ENCODE measurements at regions not wholly inside any gene's neighbourhood (a gene's known extent, or its start where the extent isn't known, plus 50 kb on each side); places are given as distances from the start of the nearest gene placed in this dataset.
"Not testable (repeated sequence)": the region's sequence is repeated elsewhere in the genome, so short reads cannot be mapped to it uniquely, and the experiment has no call there.

GRCh38 chrX:122626871-122627270 is 557.2 kb upstream of the GRIA3 start:
- H3K4me2 ChIP-seq = no peak overlapping the region
- no peak overlapping the region for H3K27ac ChIP-seq
- H3K4me3 ChIP-seq = no peak overlapping the region
- no peaks in the 10 kb centered on the region for H4K20me1 ChIP-seq (ENCODE audit: insufficient read depth, poor library complexity, severe bottlenecking)
- no peaks in the 10 kb centered on the region for H3K9me3 ChIP-seq (ENCODE audit: low read depth)
- no peaks in the 10 kb centered on the region for H3K79me2 ChIP-seq
- H2AFZ ChIP-seq = no peak overlapping the region
- H3K36me3 ChIP-seq (replicated peaks; ENCODE audit: insufficient read depth, low read depth) = no peaks in the 10 kb centered on the region
- H3K9me2 ChIP-seq (replicated peaks; ENCODE audit: insufficient read depth) = no peaks in the 10 kb centered on the region
- DNase-seq (ENCODE audit: low spot score) = no peak
- H3K4me1 ChIP-seq (ENCODE audit: insufficient read depth) = no peaks in the 10 kb centered on the region
- 32% methylated on average over 1 of the region's 1 CpG for WGBS (ENCODE audit: low lambda C conversion rate, missing lambda C conversion rate)
- TF ChIP-seq EZH2 (IDR thresholded peaks at IDR 0.05; ENCODE audit: borderline replicate concordance) (no peak), EZH2phosphoT487 (IDR thresholded peaks at IDR 0.05; ENCODE audit: low read depth, severe bottlenecking, unreplicated experiment) (no peak), CTCF (IDR thresholded peaks at IDR 0.05; ENCODE audit: poor library complexity) (no peak)
- H3K27me3 ChIP-seq = no peaks in the 10 kb centered on the region

DNA sequence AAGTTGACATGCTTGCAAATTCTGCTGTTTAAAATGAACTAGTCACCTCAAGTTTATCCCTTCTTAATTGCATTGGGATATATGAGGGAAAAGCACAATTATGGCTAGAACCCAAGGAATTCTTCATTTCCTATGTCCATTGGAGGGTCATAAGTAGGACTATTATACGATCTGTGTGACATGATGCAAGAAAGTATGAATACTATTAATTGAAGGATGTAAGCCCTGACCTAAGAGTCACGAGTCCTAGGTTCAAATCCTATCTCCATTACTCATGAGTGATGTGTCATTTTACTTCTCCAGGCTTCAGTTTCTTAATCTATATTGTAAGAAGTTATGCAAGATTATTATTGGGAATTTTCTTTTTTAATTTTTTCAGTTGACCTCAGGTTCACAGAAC is 542.9 kb upstream of the GRIA3 start:
- no peaks in the 10 kb centered on the region for H3K36me3 ChIP-seq (replicated peaks; ENCODE audit: insufficient read depth, low read depth)
- no peaks in the 10 kb centered on the region for H4K20me1 ChIP-seq (ENCODE audit: insufficient read depth, poor library complexity, severe bottlenecking)
- DNase-seq (ENCODE audit: low spot score) = no peak
- H3K4me1 ChIP-seq (ENCODE audit: insufficient read depth) = no peaks in the 10 kb centered on the region
- no peak overlapping the region for H3K4me2 ChIP-seq
- no peak overlapping the region for H3K27ac ChIP-seq
- H3K27me3 ChIP-seq = no peaks in the 10 kb centered on the region
- H3K4me3 ChIP-seq = no peak overlapping the region
- H3K79me2 ChIP-seq = no peaks in the 10 kb centered on the region
- no peak overlapping the region for H2AFZ ChIP-seq
- TF ChIP-seq EZH2phosphoT487 (IDR thresholded peaks at IDR 0.05; ENCODE audit: low read depth, severe bottlenecking, unreplicated experiment) (no peak), EZH2 (IDR thresholded peaks at IDR 0.05; ENCODE audit: borderline replicate concordance) (no peak), CTCF (IDR thresholded peaks at IDR 0.05; ENCODE audit: poor library complexity) (no peak)
- H3K9me3 ChIP-seq (ENCODE audit: low read depth) = no peaks in the 10 kb centered on the region
- 63% methylated on average over 2 of the region's 2 CpGs for WGBS (ENCODE audit: low lambda C conversion rate, missing lambda C conversion rate)
- no peaks in the 10 kb centered on the region for H3K9me2 ChIP-seq (replicated peaks; ENCODE audit: insufficient read depth)

- WGBS (ENCODE audit: low lambda C conversion rate, missing lambda C conversion rate) = 64% methylated on average over 4 of the region's 4 CpGs
- Histone ChIP-seq H3K9me2 (replicated peaks; ENCODE audit: insufficient read depth) (no peaks in the 10 kb centered on the region), H3K27ac (no peak overlapping the region), H2AFZ (no peak overlapping the region), H3K36me3 (replicated peaks; ENCODE audit: insufficient read depth, low read depth) (no peaks in the 10 kb centered on the region), H3K4me1 (ENCODE audit: insufficient read depth) (no peaks in the 10 kb centered on the region), H3K4me3 (no peak overlapping the region), H3K4me2 (no peak overlapping the region), H3K27me3 (no peaks in the 10 kb centered on the region), H4K20me1 (ENCODE audit: insufficient read depth, poor library complexity, severe bottlenecking) (no peaks in the 10 kb centered on the region), H3K9me3 (ENCODE audit: low read depth) (no peaks in the 10 kb centered on the region), H3K79me2 (no peaks in the 10 kb centered on the region)
- DNase-seq (ENCODE audit: low spot score) = no peak
- TF ChIP-seq CTCF (IDR thresholded peaks at IDR 0.05; ENCODE audit: poor library complexity) (no peak), EZH2phosphoT487 (IDR thresholded peaks at IDR 0.05; ENCODE audit: low read depth, severe bottlenecking, unreplicated experiment) (no peak), EZH2 (IDR thresholded peaks at IDR 0.05; ENCODE audit: borderline replicate concordance) (no peak)
Measured at GRCh38 chrX:122641826-122642225, 542.3 kb upstream of the GRIA3 start.

GRCh38 chrX:122655256-122655655 is 528.8 kb upstream of the GRIA3 start:
- H3K9me3 ChIP-seq (ENCODE audit: low read depth); H3K36me3 ChIP-seq (replicated peaks; ENCODE audit: insufficient read depth, low read depth); H3K27me3 ChIP-seq; H4K20me1 ChIP-seq (ENCODE audit: insufficient read depth, poor library complexity, severe bottlenecking); H3K4me2 ChIP-seq; H3K27ac ChIP-seq; H3K4me3 ChIP-seq; DNase-seq (ENCODE audit: low spot score); H3K79me2 ChIP-seq; H3K4me1 ChIP-seq (ENCODE audit: insufficient read depth); H3K9me2 ChIP-seq (replicated peaks; ENCODE audit: insufficient read depth); H2AFZ ChIP-seq: not testable (repeated sequence)
- 72% methylated on average over 11 of the region's 16 CpGs for WGBS (ENCODE audit: low lambda C conversion rate, missing lambda C conversion rate)

Data from hepatocyte (in vitro differentiated cells).